ENCODE measurements at regions not wholly inside any gene's neighbourhood (a gene's known extent, or its start where the extent isn't known, plus 50 kb on each side); places are given as distances from the start of the nearest gene placed in this dataset.

DNA sequence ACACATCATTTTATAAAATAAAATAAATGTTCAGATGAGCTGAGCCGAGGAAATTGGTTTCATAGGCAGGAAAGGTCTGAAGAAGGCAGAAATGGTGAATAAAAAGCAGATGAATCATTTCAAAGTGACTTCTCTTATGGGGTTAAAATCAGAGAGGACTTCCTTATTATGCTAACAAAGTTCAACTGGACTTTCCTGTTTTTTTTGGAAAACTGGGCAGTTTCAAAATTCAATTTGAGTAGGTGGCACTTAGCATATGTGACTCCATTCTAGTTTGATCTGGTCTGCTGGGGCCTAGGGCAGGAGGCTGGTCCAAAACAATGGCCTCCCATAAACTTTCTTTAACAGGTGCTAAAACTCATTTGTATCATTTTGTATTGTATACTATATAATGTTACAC, 1794.9 kb upstream of the TENM3 start:
- ATAC-seq (ENCODE audit: low read depth) (no peak), DNase-seq (no peak)
- Histone ChIP-seq H3K56ac (ENCODE audit: extremely low read depth, insufficient read depth, low read length) (no peak overlapping the region), H3K9me3 (ENCODE audit: control insufficient read depth, insufficient read depth, low read length) (no peaks in the 10 kb centered on the region), H2AK5ac (ENCODE audit: low read depth, low read length) (no peak overlapping the region), H3K4ac (ENCODE audit: low read depth, low read length) (no peak overlapping the region), H2AFZ (replicated peaks; ENCODE audit: low read length, poor library complexity) (no peak overlapping the region), H4K91ac (ENCODE audit: insufficient read depth, low read depth, low read length) (no peak overlapping the region), H3K36me3 (ENCODE audit: control insufficient read depth, insufficient read depth, low read length) (no peaks in the 10 kb centered on the region), H4K5ac (ENCODE audit: low read depth, low read length) (no peak overlapping the region), H3K18ac (ENCODE audit: low read depth, low read length) (no peak overlapping the region), H3K4me1 (ENCODE audit: control insufficient read depth, insufficient read depth, low read length) (no peaks in the 10 kb centered on the region), H3K79me1 (ENCODE audit: low read depth in 1 of 2, low read length in 2 of 2) (no peaks in the 10 kb centered on the region), H2BK120ac (ENCODE audit: low read depth, low read length) (no peak overlapping the region), H2AK9ac (replicated peaks; ENCODE audit: low read depth, low read length, poor library complexity) (no peak overlapping the region), H3K14ac (replicated peaks; ENCODE audit: low read depth, low read length) (no peak overlapping the region), H3K9ac (ENCODE audit: low read depth, low read length) (no peak overlapping the region), H4K8ac (ENCODE audit: low read depth in 2 of 2, low read length in 2 of 2) (no peak overlapping the region), H3K9me1 (ENCODE audit: insufficient read depth, low read length) (no peaks in the 10 kb centered on the region), H3K4me2 (ENCODE audit: low read depth, low read length) (no peak overlapping the region), H3K27ac (ENCODE audit: insufficient read depth, low read length) (no peak overlapping the region), H3K4me3 (ENCODE audit: insufficient read depth, low read depth, low read length) (no peak overlapping the region), H2BK20ac (ENCODE audit: low read depth, low read length) (no peak overlapping the region), H3K27me3 (ENCODE audit: control insufficient read depth, insufficient read depth, low read length) (no peaks in the 10 kb centered on the region), H3K23ac (ENCODE audit: low read depth, low read length) (no peak overlapping the region), H2BK5ac (ENCODE audit: low read depth, low read length, poor library complexity, severe bottlenecking) (no peak overlapping the region), H4K20me1 (ENCODE audit: insufficient read depth, low read length) (no peaks in the 10 kb centered on the region), H2BK15ac (ENCODE audit: low read depth, low read length) (no peak overlapping the region)
- ChIA-PET POLR2A (ENCODE audit: unreplicated experiment) (no interaction called here), CTCF (no interaction called here)
- in situ Hi-C loops (cut with MboI; ENCODE audit: low sequenced_read_pairs) (no loop called here), dilution Hi-C loops (cut with HindIII; ENCODE audit: low sequenced_read_pairs, unreplicated experiment) (no loop called here), intact Hi-C loops (cut with micrococcal nuclease) (no loop called here)
- WGBS, 2 experiments (ENCODE audit: extremely low coverage in 2 of 2, insufficient read length in 1 of 2) = no CpG with 5 or more reads among the region's 1 CpG
- TF ChIP-seq CEBPB (IDR thresholded peaks at IDR 0.05; ENCODE audit: low read depth, low read length) (no peak), MXI1 (IDR thresholded peaks at IDR 0.05; ENCODE audit: borderline replicate concordance, low read depth, low read length) (no peak), SMC3 (IDR thresholded peaks at IDR 0.05; ENCODE audit: low read depth, low read length) (no peak), CHD1 (IDR thresholded peaks at IDR 0.05; ENCODE audit: low read depth, low read length) (no peak), MAZ (IDR thresholded peaks at IDR 0.05; ENCODE audit: borderline replicate concordance, low read depth, low read length) (no peak), NFE2L2 (IDR thresholded peaks at IDR 0.05; ENCODE audit: low read depth, low read length) (no peak), RFX5 (IDR thresholded peaks at IDR 0.05; ENCODE audit: low read depth, low read length) (no peak), BHLHE40 (IDR thresholded peaks at IDR 0.05; ENCODE audit: low read depth, low read length) (no peak), RAD21 (IDR thresholded peaks at IDR 0.05; ENCODE audit: low read length) (no peak), RCOR1 (IDR thresholded peaks at IDR 0.05; ENCODE audit: insufficient replicate concordance, low read length) (no peak), MAFK (IDR thresholded peaks at IDR 0.05; ENCODE audit: low read depth, low read length) (no peak), POLR2A (IDR thresholded peaks at IDR 0.05; ENCODE audit: low read depth, low read length) (no peak), FOS (IDR thresholded peaks at IDR 0.05; ENCODE audit: low read depth, low read length) (no peak)
- TF ChIP-seq, protein P1, sequence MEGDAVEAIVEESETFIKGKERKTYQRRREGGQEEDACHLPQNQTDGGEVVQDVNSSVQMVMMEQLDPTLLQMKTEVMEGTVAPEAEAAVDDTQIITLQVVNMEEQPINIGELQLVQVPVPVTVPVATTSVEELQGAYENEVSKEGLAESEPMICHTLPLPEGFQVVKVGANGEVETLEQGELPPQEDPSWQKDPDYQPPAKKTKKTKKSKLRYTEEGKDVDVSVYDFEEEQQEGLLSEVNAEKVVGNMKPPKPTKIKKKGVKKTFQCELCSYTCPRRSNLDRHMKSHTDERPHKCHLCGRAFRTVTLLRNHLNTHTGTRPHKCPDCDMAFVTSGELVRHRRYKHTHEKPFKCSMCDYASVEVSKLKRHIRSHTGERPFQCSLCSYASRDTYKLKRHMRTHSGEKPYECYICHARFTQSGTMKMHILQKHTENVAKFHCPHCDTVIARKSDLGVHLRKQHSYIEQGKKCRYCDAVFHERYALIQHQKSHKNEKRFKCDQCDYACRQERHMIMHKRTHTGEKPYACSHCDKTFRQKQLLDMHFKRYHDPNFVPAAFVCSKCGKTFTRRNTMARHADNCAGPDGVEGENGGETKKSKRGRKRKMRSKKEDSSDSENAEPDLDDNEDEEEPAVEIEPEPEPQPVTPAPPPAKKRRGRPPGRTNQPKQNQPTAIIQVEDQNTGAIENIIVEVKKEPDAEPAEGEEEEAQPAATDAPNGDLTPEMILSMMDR (conservative IDR thresholded peaks at IDR 0.05; ENCODE audit: low read depth, low read length) = no peak
- TF ChIP-seq, protein P2, sequence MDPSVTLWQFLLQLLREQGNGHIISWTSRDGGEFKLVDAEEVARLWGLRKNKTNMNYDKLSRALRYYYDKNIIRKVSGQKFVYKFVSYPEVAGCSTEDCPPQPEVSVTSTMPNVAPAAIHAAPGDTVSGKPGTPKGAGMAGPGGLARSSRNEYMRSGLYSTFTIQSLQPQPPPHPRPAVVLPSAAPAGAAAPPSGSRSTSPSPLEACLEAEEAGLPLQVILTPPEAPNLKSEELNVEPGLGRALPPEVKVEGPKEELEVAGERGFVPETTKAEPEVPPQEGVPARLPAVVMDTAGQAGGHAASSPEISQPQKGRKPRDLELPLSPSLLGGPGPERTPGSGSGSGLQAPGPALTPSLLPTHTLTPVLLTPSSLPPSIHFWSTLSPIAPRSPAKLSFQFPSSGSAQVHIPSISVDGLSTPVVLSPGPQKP (IDR thresholded peaks at IDR 0.05; ENCODE audit: borderline replicate concordance, low read depth, low read length) = no peak
- TF ChIP-seq, protein P3, sequence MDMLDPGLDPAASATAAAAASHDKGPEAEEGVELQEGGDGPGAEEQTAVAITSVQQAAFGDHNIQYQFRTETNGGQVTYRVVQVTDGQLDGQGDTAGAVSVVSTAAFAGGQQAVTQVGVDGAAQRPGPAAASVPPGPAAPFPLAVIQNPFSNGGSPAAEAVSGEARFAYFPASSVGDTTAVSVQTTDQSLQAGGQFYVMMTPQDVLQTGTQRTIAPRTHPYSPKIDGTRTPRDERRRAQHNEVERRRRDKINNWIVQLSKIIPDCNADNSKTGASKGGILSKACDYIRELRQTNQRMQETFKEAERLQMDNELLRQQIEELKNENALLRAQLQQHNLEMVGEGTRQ (IDR thresholded peaks at IDR 0.05; ENCODE audit: low read depth, low read length) = no peak
- BruUV-seq (replicated peaks) = no TSS peak

Data from IMR-90 (cell line).